Mesendoderm (in vitro differentiated cells): ENCODE measurements at regions not wholly inside any gene's neighbourhood (a gene's known extent, or its start where the extent isn't known, plus 50 kb on each side); places are given as distances from the start of the nearest gene placed in this dataset.

ENCODE experiments used
- DNase-seq: peaks from one replicate; pipeline ENCODE4 v3.0.0; 2013
- H2AK5ac ChIP-seq: 2 replicates; pipeline ENCODE4 v1.6.1; 2013; ENCODE audit warnings: low read length, inconsistent platforms
- H2BK120ac ChIP-seq: 2 replicates; pipeline ENCODE4 v1.6.1; 2013; ENCODE audit warnings: low read depth, mild to moderate bottlenecking, low read length, moderate library complexity, mixed read lengths
- H2BK15ac ChIP-seq: replicated peaks from 2 replicates; pipeline ENCODE4 v1.6.1; 2013; ENCODE audit warnings: low read depth, mild to moderate bottlenecking, moderate library complexity
- H2BK5ac ChIP-seq: 2 replicates; pipeline ENCODE4 v1.6.1; 2013; ENCODE audit warnings: low read length, inconsistent platforms
- H3K18ac ChIP-seq: 2 replicates; pipeline ENCODE4 v1.6.1; 2013; ENCODE audit warnings: mild to moderate bottlenecking, low read length, mixed read lengths
- H3K23ac ChIP-seq: one replicate; pipeline ENCODE4 v1.6.1; 2013; ENCODE audit warnings: low read length
- H3K27ac ChIP-seq: 2 replicates; pipeline ENCODE4 v1.5.1; 2013; ENCODE audit warnings: low read depth, mild to moderate bottlenecking, inconsistent platforms, low read length, moderate library complexity
- H3K27me3 ChIP-seq: 2 replicates; pipeline ENCODE4 v1.6.1; 2013; ENCODE audit warnings: low read length, control low read depth, mild to moderate bottlenecking, inconsistent platforms; ENCODE audit not compliant: insufficient read depth, poor library complexity
- H3K36me3 ChIP-seq: 2 replicates; pipeline ENCODE4 v1.6.1; 2013; ENCODE audit warnings: low read length, inconsistent platforms; ENCODE audit not compliant: control insufficient read depth, insufficient read depth
- H3K4ac ChIP-seq: one replicate; pipeline ENCODE4 v1.6.1; 2013; ENCODE audit warnings: low read depth, mild to moderate bottlenecking, low read length, moderate library complexity
- H3K4me1 ChIP-seq: 2 replicates; pipeline ENCODE4 v1.6.1; 2013; ENCODE audit warnings: low read depth, low read length, inconsistent platforms; ENCODE audit not compliant: control insufficient read depth
- H3K4me2 ChIP-seq: 2 replicates; pipeline ENCODE4 v1.6.1; 2013; ENCODE audit warnings: low read length
- H3K4me3 ChIP-seq: 2 replicates; pipeline ENCODE4 v1.5.1; 2013; ENCODE audit warnings: mild to moderate bottlenecking, low read length
- H3K56ac ChIP-seq: one replicate; pipeline ENCODE4 v1.6.1; 2013; ENCODE audit warnings: low read length
- H3K79me1 ChIP-seq: 2 replicates; pipeline ENCODE4 v1.6.1; 2013; ENCODE audit warnings: low read length, inconsistent platforms
- H3K79me2 ChIP-seq: 2 replicates; pipeline ENCODE4 v1.6.1; 2013; ENCODE audit warnings: mild to moderate bottlenecking, low read length; ENCODE audit not compliant: control insufficient read depth, insufficient read depth
- H3K9ac ChIP-seq: 2 replicates; pipeline ENCODE4 v1.6.1; 2013; ENCODE audit warnings: low read length, inconsistent platforms
- H4K5ac ChIP-seq: one replicate; pipeline ENCODE4 v1.6.1; 2013; ENCODE audit warnings: low read length
- H4K8ac ChIP-seq: one replicate; pipeline ENCODE4 v1.6.1; 2013; ENCODE audit warnings: low read depth, mild to moderate bottlenecking, control low read depth, low read length, moderate library complexity
- WGBS: extraction: QIAGEN DNeasy Blood & Tissue Kit; methylation state at CpG from one replicate; pipeline ENCODE4 v1.1.7; 2013; ENCODE audit warnings: low lambda C conversion rate, missing lambda C conversion rate; ENCODE audit not compliant: insufficient coverage; ENCODE audit errors: extremely low coverage; 5-methylcytosine and 5-hydroxymethylcytosine counted together

DNA sequence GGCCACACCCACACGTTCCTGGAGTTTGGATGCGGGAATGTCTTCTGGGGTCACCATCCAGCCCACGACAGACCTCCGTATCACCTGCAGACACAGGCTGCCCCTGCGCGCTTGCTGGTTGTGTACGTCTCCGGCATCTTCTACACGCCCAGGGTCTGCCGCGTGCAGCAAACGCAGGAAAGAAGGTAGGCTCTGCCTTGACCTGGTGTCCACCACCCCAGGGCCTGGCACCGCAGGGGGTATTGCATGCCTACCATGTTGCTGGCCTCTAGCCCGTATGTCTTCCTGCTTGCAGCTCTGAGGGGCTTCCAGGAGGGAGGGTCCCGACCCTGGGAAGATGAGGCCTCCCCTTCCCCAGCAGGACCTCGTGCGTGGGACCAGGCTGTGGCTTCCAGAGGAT, 298.8 kb upstream of the IRX4 start:
- Histone ChIP-seq H3K27me3 (no peaks in the 10 kb centered on the region), H3K18ac (no peak overlapping the region), H2BK15ac (no peak overlapping the region), H3K4me1 (no peaks in the 10 kb centered on the region), H4K8ac (no peak overlapping the region), H2BK120ac (no peak overlapping the region), H3K79me2 (no peaks in the 10 kb centered on the region), H2AK5ac (no peak overlapping the region), H3K4ac (no peak overlapping the region), H4K5ac (no peak overlapping the region), H3K27ac (no peak overlapping the region), H3K56ac (no peak overlapping the region), H3K23ac (no peak overlapping the region), H3K4me2 (no peak overlapping the region), H3K9ac (no peak overlapping the region), H2BK5ac (no peak overlapping the region), H3K36me3 (no peaks in the 10 kb centered on the region), H3K4me3 (no peak overlapping the region), H3K79me1 (no peaks in the 10 kb centered on the region)
- WGBS: no CpG with 5 or more reads among the region's 17 CpGs
- no peak for DNase-seq

DNA sequence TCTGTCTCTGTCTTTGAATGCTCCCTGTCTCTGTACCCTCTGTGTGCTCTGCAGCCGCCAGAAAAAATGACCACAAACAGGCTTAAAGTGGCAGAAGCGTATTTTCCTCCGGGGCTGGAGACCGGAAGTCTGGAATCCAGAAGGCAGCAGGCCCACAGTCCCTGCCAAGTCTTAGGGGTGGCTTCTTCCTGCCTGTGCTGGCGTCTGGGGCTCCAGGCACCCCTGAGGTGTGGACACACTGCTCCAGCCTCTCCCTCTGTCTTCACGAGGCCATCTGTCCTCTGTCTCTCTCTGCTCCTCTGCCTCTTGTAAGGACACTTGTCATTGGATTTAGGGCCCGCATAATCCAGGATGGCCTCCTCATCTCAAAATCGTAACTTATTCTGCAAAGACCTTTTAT, 298.4 kb upstream of the IRX4 start:
- Histone ChIP-seq H3K4ac (no peak overlapping the region), H3K27me3 (no peaks in the 10 kb centered on the region), H3K36me3 (no peaks in the 10 kb centered on the region), H3K56ac (no peak overlapping the region), H2BK5ac (no peak overlapping the region), H3K9ac (no peak overlapping the region), H3K4me1 (no peaks in the 10 kb centered on the region), H3K18ac (no peak overlapping the region), H2AK5ac (no peak overlapping the region), H3K79me1 (no peaks in the 10 kb centered on the region), H4K8ac (no peak overlapping the region), H4K5ac (no peak overlapping the region), H3K27ac (no peak overlapping the region), H3K79me2 (no peaks in the 10 kb centered on the region), H3K4me3 (no peak overlapping the region), H2BK15ac (no peak overlapping the region), H3K4me2 (no peak overlapping the region), H3K23ac (no peak overlapping the region), H2BK120ac (no peak overlapping the region)
- no CpG with 5 or more reads among the region's 8 CpGs for WGBS
- no peak for DNase-seq

DNA sequence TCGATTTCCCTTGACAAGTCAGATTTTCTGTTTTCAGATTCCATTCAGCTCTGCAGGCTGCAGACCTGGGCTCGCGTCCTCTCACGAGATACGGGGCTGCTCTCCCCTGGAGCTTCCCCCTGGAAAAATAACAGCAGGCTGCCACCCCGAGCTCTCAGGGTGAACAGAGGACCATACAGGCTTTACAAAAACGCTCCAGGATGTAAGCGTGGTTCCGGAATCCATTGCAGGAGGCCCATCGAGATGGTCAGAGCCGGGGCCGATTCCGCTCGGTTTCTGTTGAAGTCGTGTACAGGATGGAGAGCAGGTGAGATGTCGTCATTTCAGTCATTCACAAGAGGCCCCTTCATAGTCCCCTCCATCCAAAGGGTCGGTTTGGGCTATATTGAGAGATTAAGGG, 297.7 kb upstream of the IRX4 start:
- H3K27ac ChIP-seq: no peak overlapping the region
- H2BK5ac ChIP-seq: no peak overlapping the region
- H3K18ac ChIP-seq: no peak overlapping the region
- no peaks in the 10 kb centered on the region for H3K79me1 ChIP-seq
- no CpG with 5 or more reads among the region's 17 CpGs for WGBS
- H3K23ac ChIP-seq: no peak overlapping the region
- H3K9ac ChIP-seq: no peak overlapping the region
- H3K56ac ChIP-seq: no peak overlapping the region
- no peaks in the 10 kb centered on the region for H3K4me1 ChIP-seq
- H3K4ac ChIP-seq: no peak overlapping the region
- no peak overlapping the region for H4K8ac ChIP-seq
- H4K5ac ChIP-seq: no peak overlapping the region
- H3K27me3 ChIP-seq: no peaks in the 10 kb centered on the region
- H2BK120ac ChIP-seq: no peak overlapping the region
- no peak overlapping the region for H3K4me2 ChIP-seq
- no peaks in the 10 kb centered on the region for H3K79me2 ChIP-seq
- DNase-seq: no peak
- H2BK15ac ChIP-seq: no peak overlapping the region
- H2AK5ac ChIP-seq: no peak overlapping the region
- H3K4me3 ChIP-seq: no peak overlapping the region
- H3K36me3 ChIP-seq: no peaks in the 10 kb centered on the region

DNA sequence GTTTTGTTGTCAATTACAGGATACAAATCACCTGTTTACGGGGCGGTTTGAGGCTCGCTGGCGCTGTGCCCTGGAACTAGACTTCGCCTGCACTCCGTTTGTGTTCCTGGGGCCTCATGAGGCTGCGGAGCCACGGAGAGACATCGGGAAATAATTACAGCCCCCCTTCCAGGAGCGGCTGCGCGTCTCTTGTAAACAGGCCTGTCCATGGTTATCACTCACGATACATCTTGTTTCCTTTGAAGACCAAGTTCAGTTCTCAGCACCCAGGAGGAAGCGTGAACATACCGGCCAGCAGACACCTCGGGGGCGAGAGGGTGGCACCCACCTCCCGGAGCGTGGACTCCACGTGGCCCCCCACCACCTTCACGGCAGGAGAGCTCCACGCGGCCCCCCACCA, 297.1 kb upstream of the IRX4 start:
- no peak overlapping the region for H3K18ac ChIP-seq

DNA sequence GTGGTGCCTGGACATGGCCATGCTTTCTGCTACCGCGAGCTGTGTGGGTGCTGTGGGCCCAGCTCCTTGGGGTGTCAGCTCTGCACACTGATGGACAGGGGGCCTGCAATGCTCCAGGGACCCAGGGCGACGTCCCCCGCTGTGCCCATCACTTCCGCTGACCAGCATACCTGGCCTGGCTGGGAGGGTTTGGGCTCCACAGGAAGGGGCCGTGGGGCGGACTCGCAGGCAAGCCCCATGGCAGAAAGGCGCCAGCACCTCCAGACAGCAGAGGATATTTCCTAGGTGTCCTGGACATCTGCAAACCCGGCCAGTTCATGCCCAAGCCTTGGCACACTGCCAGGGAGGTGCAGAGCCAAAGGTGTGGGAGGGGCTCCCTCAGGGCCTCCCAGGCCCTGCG, 295.8 kb upstream of the IRX4 start:
- no peak overlapping the region for H3K18ac ChIP-seq
- no peak overlapping the region for H4K5ac ChIP-seq
- no CpG with 5 or more reads among the region's 12 CpGs for WGBS
- no peaks in the 10 kb centered on the region for H3K36me3 ChIP-seq
- H3K4me2 ChIP-seq: no peak overlapping the region
- no peak overlapping the region for H3K4ac ChIP-seq
- no peak overlapping the region for H3K23ac ChIP-seq
- no peak overlapping the region for H3K4me3 ChIP-seq
- DNase-seq: no peak
- H3K79me2 ChIP-seq: no peaks in the 10 kb centered on the region
- no peaks in the 10 kb centered on the region for H3K27me3 ChIP-seq
- no peaks in the 10 kb centered on the region for H3K4me1 ChIP-seq
- H3K79me1 ChIP-seq: no peaks in the 10 kb centered on the region
- no peak overlapping the region for H2AK5ac ChIP-seq
- H2BK120ac ChIP-seq: no peak overlapping the region
- H3K27ac ChIP-seq: no peak overlapping the region
- H4K8ac ChIP-seq: no peak overlapping the region
- H2BK15ac ChIP-seq: no peak overlapping the region
- H2BK5ac ChIP-seq: no peak overlapping the region
- H3K9ac ChIP-seq: no peak overlapping the region
- H3K56ac ChIP-seq: no peak overlapping the region

More for the DNA sequence above, 297.1 kb upstream of the IRX4 start:
- Histone ChIP-seq H3K27me3 (no peaks in the 10 kb centered on the region), H2BK120ac (no peak overlapping the region), H3K4me2 (no peak overlapping the region), H3K79me1 (no peaks in the 10 kb centered on the region), H4K8ac (no peak overlapping the region), H3K4me1 (no peaks in the 10 kb centered on the region), H3K79me2 (no peaks in the 10 kb centered on the region), H4K5ac (no peak overlapping the region), H2BK5ac (no peak overlapping the region), H3K36me3 (no peaks in the 10 kb centered on the region), H2AK5ac (no peak overlapping the region), H3K23ac (no peak overlapping the region), H2BK15ac (no peak overlapping the region), H3K9ac (no peak overlapping the region), H3K56ac (no peak overlapping the region), H3K4me3 (no peak overlapping the region), H3K4ac (no peak overlapping the region), H3K27ac (no peak overlapping the region)
- no CpG with 5 or more reads among the region's 23 CpGs for WGBS
- no peak for DNase-seq

DNA sequence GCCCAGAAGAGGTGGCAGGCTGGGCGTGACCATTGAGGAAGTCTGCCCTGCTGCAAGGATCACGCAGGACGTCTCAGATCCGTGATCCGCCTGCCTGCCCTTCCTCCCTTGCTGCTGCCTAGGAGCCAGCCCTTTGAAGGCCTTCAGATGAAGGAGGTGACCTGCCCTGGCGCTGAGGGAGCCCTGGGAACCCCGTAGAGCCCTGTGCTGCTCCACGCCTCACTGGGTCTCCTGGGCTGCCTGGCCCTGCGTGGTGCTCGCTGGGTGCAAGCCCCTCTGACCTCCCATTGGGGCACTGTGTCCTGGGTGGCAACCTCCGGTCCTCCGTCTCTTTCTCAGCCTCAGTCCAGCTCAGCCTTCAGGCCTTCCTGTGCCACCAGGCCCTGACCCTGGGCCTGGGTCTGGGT, 295.3 kb upstream of the IRX4 start:
- H3K56ac ChIP-seq: no peak overlapping the region
- no peak overlapping the region for H2BK5ac ChIP-seq
- no peak overlapping the region for H3K18ac ChIP-seq
- no peak overlapping the region for H3K4me2 ChIP-seq
- no CpG with 5 or more reads among the region's 12 CpGs for WGBS
- no peak overlapping the region for H2AK5ac ChIP-seq
- H3K79me1 ChIP-seq: no peaks in the 10 kb centered on the region
- H3K4me1 ChIP-seq: no peaks in the 10 kb centered on the region
- no peak overlapping the region for H2BK15ac ChIP-seq
- no peaks in the 10 kb centered on the region for H3K36me3 ChIP-seq
- H3K27me3 ChIP-seq: no peaks in the 10 kb centered on the region
- H4K5ac ChIP-seq: no peak overlapping the region
- no peak overlapping the region for H3K23ac ChIP-seq
- no peak overlapping the region for H3K4ac ChIP-seq
- H3K27ac ChIP-seq: no peak overlapping the region
- no peak overlapping the region for H3K4me3 ChIP-seq
- H3K79me2 ChIP-seq: no peaks in the 10 kb centered on the region
- H4K8ac ChIP-seq: no peak overlapping the region
- H2BK120ac ChIP-seq: no peak overlapping the region
- H3K9ac ChIP-seq: no peak overlapping the region
- DNase-seq: no peak
